ENCODE measurements at regions not wholly inside any gene's neighbourhood (a gene's known extent, or its start where the extent isn't known, plus 50 kb on each side); places are given as distances from the start of the nearest gene placed in this dataset.

GRCh38 chr3:1552831-1553230, 460.0 kb downstream of the CNTN6 start:
- Histone ChIP-seq H3K79me2 (ENCODE audit: control insufficient read depth, insufficient read depth, low read length) (no peaks in the 10 kb centered on the region), H3K4me2 (ENCODE audit: insufficient read depth, low read length) (no peak overlapping the region), H3K4me3 (replicated peaks in 1 of 3; ENCODE audit: insufficient read depth in 1 of 3, low read depth in 1 of 3, low read length in 3 of 3) (no peak overlapping the region), H4K20me1 (replicated peaks; ENCODE audit: control insufficient read depth, extremely low read depth, insufficient read depth, low read length) (no peaks in the 10 kb centered on the region), H3K4me1 (ENCODE audit: control insufficient read depth, extremely low read depth, insufficient read depth, low read length) (no peaks in the 10 kb centered on the region), H3K36me3 (ENCODE audit: control insufficient read depth in 2 of 2, extremely low read depth in 1 of 2, insufficient read depth in 2 of 2, low read length in 2 of 2) (no peaks in the 10 kb centered on the region), H3K27ac (ENCODE audit: insufficient read depth, low read depth, low read length) (no peak overlapping the region), H3K9me3 (replicated peaks; ENCODE audit: control insufficient read depth, insufficient read depth, low read length) (no peaks in the 10 kb centered on the region), H3K9ac (replicated peaks; ENCODE audit: extremely low read depth, insufficient read depth, low read length) (no peak overlapping the region), H2AFZ (ENCODE audit: low read depth, low read length) (no peak overlapping the region), H3K9me1 (replicated peaks; ENCODE audit: control insufficient read depth, extremely low read depth, insufficient read depth, low read length) (no peaks in the 10 kb centered on the region), H3K27me3 (ENCODE audit: control insufficient read depth in 2 of 2, insufficient read depth in 2 of 2, low read length in 2 of 2) (no peaks in the 10 kb centered on the region)
- POLR2A ChIA-PET: no interaction called here
- DNase-seq (ENCODE audit: low read depth, low spot score) (no peak), FAIRE-seq (no peak)
- dilution Hi-C loops (cut with MboI; ENCODE audit: extremely low pct_ligation_motif_present, low sequenced_read_pairs) (no loop called here), intact Hi-C loops (cut with micrococcal nuclease) (no loop called here)
- CTCF ChIA-PET: no interaction called here
- BruUV-seq (replicated peaks): no TSS peak
- no peak for TF ChIP-seq POLR2AphosphoS5 (IDR thresholded peaks at IDR 0.05; ENCODE audit: insufficient read depth, low read depth, low read length)

DNA sequence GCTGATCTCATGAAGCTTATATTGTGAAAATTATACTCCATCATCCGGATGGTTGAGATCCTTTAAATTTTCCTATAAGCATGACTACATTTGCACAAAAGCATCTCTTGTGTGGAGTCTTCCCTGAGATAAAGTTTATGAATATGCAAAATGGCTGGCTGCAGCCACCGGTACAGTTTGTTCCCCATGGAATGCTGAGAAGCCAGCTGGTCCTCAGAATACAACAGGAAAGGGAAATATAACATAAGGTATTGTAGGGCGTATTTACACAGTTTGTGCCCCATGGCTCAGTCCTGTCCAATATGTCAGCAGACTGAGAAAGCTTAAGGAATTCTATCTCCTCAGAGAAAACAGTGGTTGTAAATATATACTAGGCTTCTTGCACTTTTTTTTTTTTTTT, 468.6 kb downstream of the CNTN6 start:
- Histone ChIP-seq H3K9ac (replicated peaks; ENCODE audit: extremely low read depth, insufficient read depth, low read length) (no peak overlapping the region), H3K4me1 (ENCODE audit: control insufficient read depth, extremely low read depth, insufficient read depth, low read length) (no peaks in the 10 kb centered on the region), H3K36me3 (ENCODE audit: control insufficient read depth in 2 of 2, extremely low read depth in 1 of 2, insufficient read depth in 2 of 2, low read length in 2 of 2) (no peaks in the 10 kb centered on the region), H3K4me3 (replicated peaks in 1 of 3; ENCODE audit: insufficient read depth in 1 of 3, low read depth in 1 of 3, low read length in 3 of 3) (no peak overlapping the region), H3K9me3 (replicated peaks; ENCODE audit: control insufficient read depth, insufficient read depth, low read length) (peaks cover 3% of the 10 kb centered on the region), H2AFZ (ENCODE audit: low read depth, low read length) (no peak overlapping the region), H3K9me1 (replicated peaks; ENCODE audit: control insufficient read depth, extremely low read depth, insufficient read depth, low read length) (no peaks in the 10 kb centered on the region), H3K27me3 (ENCODE audit: control insufficient read depth in 2 of 2, insufficient read depth in 2 of 2, low read length in 2 of 2) (no peaks in the 10 kb centered on the region), H4K20me1 (replicated peaks; ENCODE audit: control insufficient read depth, extremely low read depth, insufficient read depth, low read length) (no peaks in the 10 kb centered on the region), H3K79me2 (ENCODE audit: control insufficient read depth, insufficient read depth, low read length) (no peaks in the 10 kb centered on the region), H3K4me2 (ENCODE audit: insufficient read depth, low read length) (no peak overlapping the region), H3K27ac (ENCODE audit: insufficient read depth, low read depth, low read length) (no peak overlapping the region)
- ChIA-PET POLR2A (no interaction called here), CTCF (no interaction called here)
- intact Hi-C loops (cut with micrococcal nuclease) (no loop called here), dilution Hi-C loops (cut with MboI; ENCODE audit: extremely low pct_ligation_motif_present, low sequenced_read_pairs) (no loop called here)
- DNase-seq (ENCODE audit: low read depth, low spot score) (no peak), FAIRE-seq (no peak)
- BruUV-seq (replicated peaks): no TSS peak
- TF ChIP-seq POLR2A (IDR thresholded peaks at IDR 0.05; ENCODE audit: low read depth, low read length) (no peak), POLR2AphosphoS5 (IDR thresholded peaks at IDR 0.05; ENCODE audit: insufficient read depth, low read depth, low read length) (no peak), EZH2 (IDR thresholded peaks at IDR 0.05; ENCODE audit: borderline replicate concordance, low read depth, low read length, severe bottlenecking) (no peak), GATA2 (IDR thresholded peaks at IDR 0.05; ENCODE audit: insufficient read depth, insufficient read length, low read depth, low read length) (no peak), FOS (IDR thresholded peaks at IDR 0.05; ENCODE audit: borderline replicate concordance, insufficient read depth, low read length) (no peak), JUN (IDR thresholded peaks at IDR 0.05; ENCODE audit: borderline replicate concordance, insufficient read depth, insufficient read length, low read depth) (no peak), MYC (IDR thresholded peaks at IDR 0.05; ENCODE audit: low read depth, low read length) (no peak), CTCF (IDR thresholded peaks at IDR 0.05; ENCODE audit: extremely low read depth in 1 of 2, insufficient read depth in 1 of 2, low read depth in 1 of 2, low read length in 2 of 2) (no peak)
- TF ChIP-seq, protein P1, sequence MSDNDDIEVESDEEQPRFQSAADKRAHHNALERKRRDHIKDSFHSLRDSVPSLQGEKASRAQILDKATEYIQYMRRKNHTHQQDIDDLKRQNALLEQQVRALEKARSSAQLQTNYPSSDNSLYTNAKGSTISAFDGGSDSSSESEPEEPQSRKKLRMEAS (IDR thresholded peaks at IDR 0.05; ENCODE audit: insufficient read depth, insufficient read length): no peak
